LNCaP clone FGC (cell line): ENCODE measurements at regions not wholly inside any gene's neighbourhood (a gene's known extent, or its start where the extent isn't known, plus 50 kb on each side); places are given as distances from the start of the nearest gene placed in this dataset.
"Not testable (repeated sequence)": the region's sequence is repeated elsewhere in the genome, so short reads cannot be mapped to it uniquely, and the experiment has no call there.

ENCODE experiments used
- DNase-seq: peaks from one replicate; pipeline ENCODE4 v3.0.0-alpha.2; 2011; ENCODE audit warnings: low read depth
- H3K4me3 ChIP-seq: 2 replicates; pipeline ENCODE4 v1.5.1; 2011; ENCODE audit warnings: mild to moderate bottlenecking, low read depth, low read length, control low read depth
- CTCF ChIP-seq: IDR thresholded peaks from 2 replicates; pipeline ENCODE4 v1.5.1; 2012; ENCODE audit warnings: mild to moderate bottlenecking; ENCODE audit not compliant: control insufficient read depth, insufficient read depth; ENCODE audit errors: extremely low read depth

GRCh38 chr12:67784831-67785230, 136.3 kb downstream of the DYRK2 start:
- TF ChIP-seq CTCF, result no peak
- no peak overlapping the region for H3K4me3 ChIP-seq
- DNase-seq, result no peak

- DNase-seq, result no peak
- no peak for TF ChIP-seq CTCF
- no peak overlapping the region for H3K4me3 ChIP-seq
Measured at GRCh38 chr12:67786086-67786485, 137.5 kb downstream of the DYRK2 start.

- TF ChIP-seq CTCF, result no peak
- DNase-seq, result no peak
- H3K4me3 ChIP-seq, result no peak overlapping the region
Measured at GRCh38 chr12:67788118-67788517, 139.6 kb downstream of the DYRK2 start.

DNA sequence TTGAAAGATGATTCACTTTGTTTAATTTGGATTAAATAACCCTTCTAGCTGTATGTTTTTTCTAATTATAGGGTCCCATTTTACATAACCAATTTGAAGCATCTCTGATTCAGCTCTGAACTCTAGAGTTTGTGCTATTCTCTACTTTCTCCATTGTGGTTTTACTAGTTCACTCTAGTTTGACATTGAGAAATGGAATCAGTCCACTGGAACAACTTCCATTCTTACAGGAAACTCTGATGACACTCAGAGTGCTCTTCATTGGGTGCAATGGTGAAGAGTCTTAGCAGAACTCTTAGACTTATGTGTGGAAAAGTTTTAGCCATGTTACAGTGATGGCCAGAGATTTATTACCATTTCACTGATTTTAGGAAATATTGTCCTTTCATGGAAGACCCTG, 140.7 kb downstream of the DYRK2 start:
- H3K4me3 ChIP-seq, result no peak overlapping the region
- no peak for DNase-seq

GRCh38 chr12:67790660-67791059, 142.1 kb downstream of the DYRK2 start:
- H3K4me3 ChIP-seq, result no peak overlapping the region

More for the DNA sequence above, 140.7 kb downstream of the DYRK2 start:
- no peak for TF ChIP-seq CTCF

GRCh38 chr12:67791362-67791761, 142.8 kb downstream of the DYRK2 start:
- not testable (repeated sequence) for H3K4me3 ChIP-seq, DNase-seq

More at GRCh38 chr12:67790660-67791059, 142.1 kb downstream of the DYRK2 start:
- DNase-seq, result no peak
- no peak for TF ChIP-seq CTCF

DNA sequence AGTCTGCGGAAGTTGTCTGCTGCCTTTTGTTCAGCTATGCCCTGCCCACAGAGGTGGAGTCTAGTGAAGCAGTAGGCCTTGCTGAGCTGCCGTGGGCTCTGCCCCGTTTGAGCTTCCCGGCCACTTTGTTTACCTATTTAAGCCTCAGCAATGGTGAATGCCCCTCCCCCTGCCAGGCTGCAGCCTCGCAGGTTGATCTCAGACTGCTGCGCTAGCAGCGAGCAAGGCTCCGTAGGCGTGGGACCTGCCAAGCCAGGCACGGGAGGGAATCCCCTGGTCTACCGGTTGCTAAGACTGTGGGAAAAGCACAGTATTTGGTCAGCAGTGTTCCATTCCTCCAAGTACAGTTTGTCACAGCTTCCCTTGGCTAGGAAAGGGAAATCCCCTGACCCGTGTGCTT, 143.6 kb downstream of the DYRK2 start:
- H3K4me3 ChIP-seq, result no peak overlapping the region
- DNase-seq, result no peak

More for the DNA sequence above, 143.6 kb downstream of the DYRK2 start:
- no peak for TF ChIP-seq CTCF
